ENCODE measurements at regions not wholly inside any gene's neighbourhood (a gene's known extent, or its start where the extent isn't known, plus 50 kb on each side); places are given as distances from the start of the nearest gene placed in this dataset.

GRCh38 chr2:67838205-67838604, 224.6 kb downstream of the C1D start:
- no peak for ATAC-seq
- no peak for DNase-seq

GRCh38 chr2:67839242-67839641, 223.6 kb downstream of the C1D start:
- no peak for DNase-seq

GRCh38 chr2:67839668-67840067, 223.1 kb downstream of the C1D start:
- ATAC-seq (peak; percentile 16), DNase-seq (no peak)

More at GRCh38 chr2:67839242-67839641, 223.6 kb downstream of the C1D start:
- ATAC-seq: no peak

DNA sequence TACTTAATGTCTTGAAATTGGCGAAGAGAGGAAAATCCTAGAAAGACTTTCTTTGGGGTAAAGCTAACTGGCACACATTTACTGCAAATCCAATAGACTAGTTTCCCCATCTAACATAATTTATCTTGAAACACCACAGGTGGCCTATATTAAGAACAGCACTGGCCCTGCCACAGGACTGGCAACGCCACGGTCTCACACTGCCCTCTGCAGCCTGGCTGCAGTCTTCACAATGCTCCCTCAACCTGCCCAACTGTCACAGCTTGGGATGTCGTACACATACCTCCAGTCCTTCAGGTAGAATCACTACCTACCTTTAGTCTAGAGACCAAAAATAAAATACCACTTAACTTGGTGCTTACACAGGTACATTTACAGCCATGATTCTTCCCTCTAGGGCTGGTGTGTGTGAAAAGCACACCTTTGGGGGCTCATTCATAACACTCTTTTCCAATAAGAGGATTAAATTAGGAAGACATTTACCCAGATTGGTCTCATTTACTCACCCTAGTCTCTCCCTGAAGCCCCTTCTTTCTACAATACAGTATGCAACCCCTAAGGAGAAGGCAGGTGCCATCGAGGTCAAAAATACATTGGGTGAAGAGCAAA, 222.2 kb downstream of the C1D start:
- ATAC-seq: no peak
- DNase-seq: peak; percentile 30

DNA sequence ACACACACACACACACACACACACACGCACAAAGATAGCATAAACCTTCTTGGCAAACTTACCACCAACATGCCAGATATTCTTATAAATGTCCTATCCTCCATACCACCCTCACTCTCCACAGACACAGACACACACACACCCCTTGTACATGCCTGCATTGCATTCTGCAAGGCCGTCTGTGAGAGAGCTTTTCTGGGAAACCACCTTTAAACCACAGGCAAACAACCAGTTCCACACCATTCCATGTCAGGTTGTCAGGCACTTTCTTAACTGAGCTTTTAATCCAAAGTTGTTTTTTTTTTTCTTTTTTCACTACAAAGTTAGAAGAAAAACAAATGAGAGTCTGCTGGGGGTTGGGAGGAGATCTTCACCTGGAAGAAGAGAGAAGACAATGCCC, 221.1 kb downstream of the C1D start:
- ATAC-seq: no peak
- DNase-seq: no peak

DNA sequence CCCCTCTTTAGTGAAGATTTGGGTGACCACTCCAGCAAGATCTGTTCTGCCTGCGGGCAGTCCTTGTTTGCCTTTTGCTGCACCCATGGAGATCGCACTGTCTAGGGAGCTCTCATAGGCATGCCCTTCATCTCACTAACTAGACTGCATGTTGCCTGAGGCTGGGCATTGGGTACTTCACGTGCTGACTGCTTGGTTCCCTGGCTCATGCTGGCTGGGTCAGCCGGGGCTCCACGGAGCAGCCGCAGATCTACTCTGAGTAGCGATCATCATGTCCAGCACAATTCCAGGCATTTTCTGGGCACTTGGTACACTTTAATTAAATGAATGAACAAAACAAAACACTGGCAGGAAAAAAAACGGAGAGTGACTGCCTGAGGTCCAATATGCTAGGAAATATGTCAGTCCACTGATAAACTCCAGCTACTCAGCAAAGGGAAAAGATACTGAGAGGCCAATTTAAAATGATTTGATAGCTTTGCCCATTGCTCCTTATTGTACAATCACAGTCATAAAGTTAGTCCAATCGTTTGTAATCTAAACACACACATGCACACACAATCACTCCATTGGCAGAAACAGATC, 220.3 kb downstream of the C1D start:
- ATAC-seq (peak; percentile 24), DNase-seq (no peak)

DNA sequence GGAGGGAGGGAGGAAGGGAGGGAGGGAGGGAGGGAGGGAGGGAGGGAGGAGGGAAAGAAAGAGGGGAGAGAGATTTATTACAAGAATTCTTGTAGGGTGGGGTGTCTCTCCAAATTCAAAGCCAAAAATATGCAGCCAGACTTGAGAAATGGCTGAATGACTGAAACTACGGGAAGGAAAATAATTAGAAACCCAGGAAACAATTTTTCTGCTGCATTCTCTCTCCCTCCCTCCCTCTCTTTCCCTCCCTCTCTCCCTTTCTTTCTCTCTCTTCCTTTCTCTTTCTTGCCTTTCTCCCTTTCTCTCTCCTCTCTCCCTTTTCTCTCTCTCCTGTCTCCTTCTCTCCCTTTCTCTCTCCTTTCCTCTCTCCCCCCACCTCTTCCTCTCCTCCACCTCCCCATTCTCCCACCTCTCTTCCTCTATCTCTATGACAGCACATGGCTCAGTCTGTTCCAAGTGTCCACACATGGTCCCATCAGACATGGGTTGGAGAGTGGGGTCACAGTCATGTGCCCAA, 218.7 kb downstream of the C1D start:
- no peak for DNase-seq
- ATAC-seq: no peak

GRCh38 chr2:67845621-67846369, 217.0 kb downstream of the C1D start:
- ATAC-seq (no peak), DNase-seq (no peak)

GRCh38 chr2:67846370-67847070, 216.3 kb downstream of the C1D start:
- DNase-seq: peak; percentile 41
- no peak for ATAC-seq

DNA sequence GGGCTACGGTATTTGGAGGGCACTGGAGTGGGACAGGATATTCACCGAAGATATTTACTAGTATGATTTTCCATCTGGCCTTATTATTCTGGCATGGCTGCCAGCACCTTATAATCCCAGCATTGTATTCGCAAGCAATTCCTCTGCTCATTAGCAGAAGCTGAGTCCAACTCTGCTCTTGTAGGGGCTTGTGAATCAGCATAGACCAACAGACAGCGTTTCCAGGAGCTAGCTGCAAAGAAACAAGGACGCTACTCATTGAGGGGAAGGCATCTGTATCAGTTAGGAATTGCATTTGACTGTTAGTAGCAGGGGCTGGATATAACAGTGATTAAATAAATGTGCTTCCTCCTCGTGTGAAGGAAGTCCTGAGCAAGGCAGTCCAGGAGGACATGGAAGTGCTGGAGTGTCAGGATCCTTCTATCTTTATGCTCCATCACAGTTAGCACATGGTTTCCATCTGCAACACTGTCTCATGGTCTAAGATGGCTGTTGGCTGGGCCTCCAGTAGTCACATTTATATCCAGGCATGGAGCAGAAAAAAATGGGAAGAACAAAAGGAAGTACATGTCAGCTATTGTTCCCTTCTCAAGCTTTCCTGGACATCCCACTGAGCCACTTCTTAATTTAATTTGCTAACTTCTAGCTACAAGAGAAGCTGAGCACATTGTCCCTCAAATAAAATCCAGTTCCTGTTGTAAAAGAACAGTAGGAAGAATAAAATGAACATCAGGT, 214.1 kb downstream of the C1D start:
- DNase-seq (no peak), ATAC-seq (no peak)

GRCh38 chr2:67851016-67851415, 211.8 kb downstream of the C1D start:
- DNase-seq: no peak
- no peak for ATAC-seq

GRCh38 chr2:67851956-67852824, 210.6 kb downstream of the C1D start:
- no peak for ATAC-seq
- DNase-seq: no peak

DNA sequence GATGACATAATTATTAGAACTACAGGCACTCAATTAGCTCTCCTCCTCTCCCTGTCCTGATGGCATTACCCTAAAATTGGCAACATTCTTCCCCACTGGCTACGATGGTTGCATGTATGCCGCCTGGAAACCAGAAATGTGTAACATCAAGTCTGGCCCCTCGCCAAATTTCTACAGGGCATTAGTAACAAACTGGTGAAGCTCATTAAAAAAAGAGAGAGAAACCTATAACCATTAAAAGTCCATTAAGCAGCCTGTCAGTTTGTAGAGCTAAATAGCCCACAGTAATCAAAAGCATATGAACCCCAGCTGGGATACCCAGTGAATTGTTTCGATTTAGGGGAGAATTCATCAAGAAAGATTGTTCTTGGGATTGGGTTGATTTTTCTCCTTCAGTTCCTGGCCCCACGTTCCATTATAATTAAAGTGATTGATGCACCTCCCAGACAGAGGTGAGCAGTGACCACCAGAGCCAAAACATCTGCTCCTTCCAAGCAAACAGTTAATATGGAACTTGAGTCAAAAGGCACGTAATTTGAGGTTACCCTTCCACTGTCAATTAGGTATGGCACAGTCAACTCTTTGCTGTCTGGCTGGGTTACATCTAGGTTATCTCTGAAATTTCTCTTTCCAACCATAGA, 208.6 kb downstream of the C1D start:
- ATAC-seq: no peak

GRCh38 chr2:67854798-67855197, 208.0 kb downstream of the C1D start:
- no peak for ATAC-seq

More for the DNA sequence above, 208.6 kb downstream of the C1D start:
- no peak for DNase-seq

GRCh38 chr2:67856866-67857265, 205.9 kb downstream of the C1D start:
- ATAC-seq (no peak), DNase-seq (no peak)

More at GRCh38 chr2:67854798-67855197, 208.0 kb downstream of the C1D start:
- no peak for DNase-seq

DNA sequence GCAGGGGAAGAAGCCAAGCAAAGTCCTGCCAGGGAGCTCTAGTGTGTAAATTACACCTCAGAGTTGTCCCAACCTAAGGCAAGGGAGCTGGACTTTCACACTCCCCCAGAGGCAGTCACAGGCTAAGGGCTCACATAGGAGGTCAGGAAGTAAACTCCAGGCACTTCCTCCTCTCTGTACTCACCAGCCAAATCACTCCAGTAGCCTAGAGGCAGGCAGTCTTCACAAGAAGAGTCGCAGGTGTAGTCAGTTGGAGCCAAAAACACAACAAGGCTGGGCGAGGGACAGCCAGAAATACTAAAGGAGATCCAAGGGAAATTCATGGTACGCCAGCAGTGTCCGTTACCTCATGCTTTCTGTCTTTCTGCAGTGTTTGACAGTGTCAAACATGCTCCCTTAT, 205.0 kb downstream of the C1D start:
- no peak for DNase-seq

GRCh38 chr2:67858886-67859285, 203.9 kb downstream of the C1D start:
- DNase-seq: no peak

More for the DNA sequence above, 205.0 kb downstream of the C1D start:
- ATAC-seq: no peak

DNA sequence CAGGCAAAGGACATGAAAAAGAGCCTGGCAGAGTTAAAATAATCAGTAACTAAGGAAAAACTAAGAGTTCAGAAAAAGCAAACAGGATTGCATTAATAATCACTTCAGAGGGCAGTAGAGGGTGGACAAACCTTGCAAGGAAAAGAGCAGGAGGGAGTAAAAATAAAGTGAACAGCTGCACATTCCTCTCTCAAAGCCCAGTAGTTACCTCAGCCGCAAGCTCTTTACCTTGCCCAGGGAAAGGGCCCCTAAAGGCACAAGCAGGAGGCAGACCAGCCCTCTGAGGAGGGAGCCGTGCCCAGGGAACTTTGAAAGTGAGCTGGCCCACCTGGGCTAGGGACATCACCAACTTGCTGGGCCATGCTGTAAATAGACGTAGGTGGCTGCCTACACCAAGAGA, 196.9 kb downstream of the C1D start:
- no peak for DNase-seq
- ATAC-seq: no peak

More at GRCh38 chr2:67858886-67859285, 203.9 kb downstream of the C1D start:
- no peak for ATAC-seq

DNA sequence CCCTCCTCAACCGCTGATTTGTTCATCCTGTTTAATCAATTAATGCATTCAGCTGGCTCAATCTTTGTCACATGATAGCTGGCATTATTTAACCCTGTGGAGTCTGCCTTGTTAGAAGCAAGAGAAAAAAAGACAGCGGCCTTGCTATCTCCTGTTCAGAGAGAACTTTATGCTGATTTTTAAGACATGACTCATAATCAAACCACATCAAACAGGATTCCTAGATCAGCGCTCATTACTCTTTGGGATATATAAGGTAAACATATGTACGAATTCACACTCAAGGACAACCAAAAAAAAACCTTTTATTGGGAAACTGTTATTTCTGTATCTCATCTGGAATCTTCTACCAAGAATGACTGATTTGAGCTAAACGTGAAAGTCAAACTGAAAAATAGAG, 195.1 kb downstream of the C1D start:
- no peak for DNase-seq
- no peak for ATAC-seq

DNA sequence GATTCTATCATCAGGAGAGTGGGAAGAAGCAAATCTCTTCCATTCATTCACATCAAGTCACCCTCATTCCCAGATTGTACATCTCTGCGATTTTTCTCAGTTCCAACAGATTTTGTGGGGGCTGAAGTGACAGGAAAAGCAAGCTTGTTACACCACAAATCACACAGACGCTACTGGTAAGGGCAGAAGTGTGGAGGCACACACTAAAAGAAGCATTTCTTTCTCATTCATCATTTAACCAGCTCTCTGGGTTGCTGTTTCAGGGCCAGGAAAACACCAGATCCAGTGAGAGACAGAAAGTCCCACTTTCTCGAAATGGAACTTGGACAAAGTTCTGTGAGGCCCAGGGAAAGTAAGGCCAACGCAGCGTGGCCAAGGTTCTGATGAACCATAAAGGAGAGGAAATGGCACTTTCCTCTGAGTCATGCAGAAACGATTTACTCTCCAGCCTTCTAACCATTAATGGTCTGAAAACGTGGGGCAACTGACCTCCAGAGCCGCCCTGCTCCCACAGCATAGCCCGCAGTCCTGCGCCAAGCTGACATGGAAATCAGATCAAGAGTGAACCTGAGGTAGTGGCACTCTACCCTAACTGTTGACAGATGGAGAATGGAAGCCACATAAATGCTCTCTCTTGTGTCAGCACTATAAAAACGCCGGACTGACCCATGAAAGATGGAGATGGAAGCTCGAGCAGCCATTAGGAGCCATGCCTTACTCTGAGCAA, 191.0 kb downstream of the C1D start:
- ATAC-seq: no peak
- no peak for DNase-seq
